ENCODE measurements at regions not wholly inside any gene's neighbourhood (a gene's known extent, or its start where the extent isn't known, plus 50 kb on each side); places are given as distances from the start of the nearest gene placed in this dataset.
"Not testable (repeated sequence)": the region's sequence is repeated elsewhere in the genome, so short reads cannot be mapped to it uniquely, and the experiment has no call there.

DNA sequence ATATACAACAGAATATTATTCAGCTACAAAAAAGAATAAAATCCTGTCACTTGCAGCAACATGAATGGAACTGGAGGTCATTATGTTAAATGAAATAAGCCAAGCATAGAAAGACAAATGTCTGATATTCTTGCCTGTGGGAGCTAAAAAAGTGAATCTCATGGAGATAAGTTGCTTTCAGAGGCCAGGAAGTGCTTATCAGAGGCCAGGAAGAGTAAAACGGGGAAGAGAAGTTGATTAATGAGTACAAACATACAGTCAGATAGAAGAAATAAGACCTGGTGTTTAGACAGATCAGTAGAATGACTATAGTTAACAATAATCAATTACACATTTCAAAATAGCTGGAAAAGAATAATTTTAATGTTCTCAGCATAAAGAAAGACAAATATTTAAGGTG is 54.4 kb upstream of the CPHXL start:
- DNase-seq, result no peak

DNA sequence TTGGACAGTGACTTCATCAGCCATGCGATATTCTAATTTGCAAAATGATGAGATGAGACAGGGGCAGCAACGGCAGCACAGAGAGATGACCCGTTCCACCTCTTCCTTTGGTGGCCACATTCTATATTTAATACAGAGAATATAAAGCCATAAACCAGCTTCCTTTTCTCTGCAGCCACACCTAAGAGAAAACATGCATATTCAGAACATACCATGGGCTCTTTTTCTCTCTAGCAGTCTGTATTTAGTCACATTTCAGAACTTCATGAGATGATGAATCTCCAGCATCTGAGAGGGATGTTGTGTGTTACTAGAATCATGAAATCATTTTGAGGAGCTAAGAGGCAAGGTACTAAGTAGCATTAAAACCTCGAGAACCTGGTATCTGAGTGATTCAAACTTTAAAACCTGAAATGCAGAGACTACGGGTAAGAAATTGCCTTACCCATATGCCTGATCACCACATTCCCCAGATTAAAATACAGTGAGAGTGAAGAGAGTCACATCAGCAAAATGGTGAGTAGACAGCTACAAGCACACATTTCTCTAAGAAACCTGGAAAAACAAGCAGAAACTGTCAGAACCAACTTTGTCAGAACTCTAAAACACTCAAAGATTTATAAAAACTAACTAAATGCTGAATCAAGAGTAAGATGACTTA is 55.5 kb upstream of the CPHXL start:
- DNase-seq, result no peak

DNA sequence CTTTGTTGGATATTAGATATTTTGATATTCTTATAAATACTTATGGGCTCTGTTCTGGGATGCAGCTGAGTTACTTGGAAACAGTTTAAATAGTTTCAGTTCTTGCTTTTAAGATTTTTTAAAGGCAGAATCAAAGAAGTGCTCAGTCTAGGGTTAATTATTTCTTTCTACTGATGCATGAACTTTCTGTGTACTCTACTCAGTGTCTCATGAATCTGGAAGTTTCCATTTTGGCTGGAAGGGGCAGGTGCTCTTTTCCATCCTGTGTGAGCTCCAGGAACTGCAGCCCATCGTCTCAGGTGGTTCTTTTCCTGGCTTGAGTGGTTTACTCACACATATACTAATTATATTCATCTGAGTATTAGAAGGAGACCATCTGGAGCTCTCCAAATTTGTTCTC is 61.1 kb upstream of the CPHXL start:
- no peak for DNase-seq

DNA sequence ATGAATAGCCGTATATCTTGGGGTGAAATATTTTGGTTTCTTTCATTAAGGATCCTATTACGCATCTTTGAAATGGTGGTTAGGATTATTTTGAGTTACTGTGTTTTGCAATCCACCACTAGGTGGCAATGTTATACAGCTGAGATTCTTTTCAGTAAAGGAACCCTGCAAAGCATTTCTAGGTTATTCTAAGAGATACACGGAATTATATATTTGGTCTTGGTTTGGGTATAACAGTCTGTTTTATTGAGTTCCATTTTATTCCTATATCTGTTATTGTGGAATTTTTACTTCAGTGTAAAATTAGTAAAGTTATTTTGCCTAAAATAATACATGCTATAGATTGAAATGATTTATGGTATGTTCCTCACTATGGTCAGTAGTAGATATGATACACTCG is 62.9 kb upstream of the CPHXL start:
- peak; percentile 60 for DNase-seq

DNA sequence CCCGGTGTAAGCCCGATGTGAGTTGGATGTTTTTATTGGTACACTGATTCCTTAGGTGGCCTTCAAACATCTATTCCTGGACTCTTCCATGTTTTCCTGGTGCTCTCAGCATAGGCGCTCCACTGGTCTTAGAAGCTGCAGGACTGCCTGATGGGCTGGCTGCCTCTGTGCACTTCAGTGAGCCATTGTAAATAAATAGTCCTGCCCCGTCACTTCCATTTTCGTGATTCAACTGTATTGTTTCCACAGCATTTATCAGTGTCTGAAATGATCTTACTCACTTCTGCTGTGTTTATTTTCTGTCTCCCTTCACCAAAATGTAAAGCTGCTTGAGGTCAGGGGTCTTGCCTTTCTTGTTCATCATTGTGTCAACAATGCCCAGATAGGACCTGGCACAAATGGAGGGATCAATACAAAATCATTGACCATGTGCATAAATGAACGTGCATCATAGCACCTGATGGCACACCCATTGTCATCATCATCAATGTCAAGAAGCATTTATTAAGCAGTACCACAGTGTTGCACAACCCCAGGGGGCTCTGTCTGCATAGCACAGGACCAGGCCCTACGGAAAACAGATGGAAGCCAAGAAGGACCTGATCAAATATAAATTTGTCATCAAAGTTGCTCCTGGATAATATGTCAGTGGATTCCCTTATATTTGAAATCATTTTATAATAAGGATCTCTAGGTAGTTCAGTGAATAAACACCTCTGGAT is 66.6 kb upstream of the CPHXL start:
- no peak for DNase-seq

DNA sequence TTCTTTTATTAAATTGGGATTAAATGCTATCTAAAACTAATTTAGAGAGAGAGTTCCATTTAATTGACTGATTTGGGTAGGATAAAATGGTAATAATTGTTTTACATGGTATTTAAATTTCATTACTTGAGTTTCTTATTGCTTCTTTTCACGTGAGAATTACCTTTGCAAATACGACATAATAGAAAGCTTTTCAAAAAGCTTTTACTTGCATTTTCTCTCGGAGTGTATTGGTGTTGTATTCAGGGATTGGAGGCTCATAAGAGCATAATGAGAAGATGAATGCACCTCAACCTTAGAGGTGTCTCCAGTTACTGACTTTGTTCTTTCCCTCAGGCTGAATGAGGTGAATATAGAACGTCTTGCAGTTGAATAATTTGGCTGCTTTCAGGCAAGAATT is 67.4 kb upstream of the CPHXL start:
- DNase-seq, result no peak

DNA sequence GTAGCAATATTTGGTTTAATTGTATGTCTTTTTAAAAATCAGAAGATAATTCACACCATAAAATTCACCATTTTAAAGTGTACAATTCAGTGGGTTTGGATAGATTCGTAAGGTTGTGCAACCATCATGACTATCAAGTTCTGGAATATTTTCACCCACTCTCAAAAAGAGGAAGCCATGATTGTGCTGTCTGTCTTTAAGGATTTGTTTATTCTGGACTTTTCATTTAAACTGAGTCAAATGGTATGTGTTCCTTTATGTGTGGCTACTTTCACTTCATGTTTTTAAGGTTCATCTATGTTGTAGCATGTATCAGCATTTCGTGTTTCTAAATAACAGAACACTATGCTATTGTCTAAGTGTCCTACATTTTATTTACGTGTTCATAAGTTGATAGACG is 68.1 kb upstream of the CPHXL start:
- no peak for DNase-seq

DNA sequence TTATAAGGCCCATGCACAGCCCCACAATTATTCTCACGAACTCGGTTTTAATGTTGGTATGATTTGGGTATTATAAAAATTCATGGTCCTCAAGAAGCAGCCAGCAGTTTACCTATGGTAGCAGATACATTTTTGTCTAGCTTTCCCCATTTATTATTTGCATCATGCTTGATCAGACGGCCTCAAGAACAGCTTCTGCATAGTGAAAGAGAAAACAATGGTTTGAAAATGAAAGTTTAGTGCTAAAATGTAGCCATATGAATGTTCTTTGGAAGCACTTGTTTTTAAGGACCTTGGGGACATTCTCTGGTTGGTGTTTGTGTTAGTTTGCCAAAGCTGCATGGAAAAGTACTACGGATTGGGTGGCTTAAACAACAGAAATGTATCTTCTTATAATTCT is 72.4 kb upstream of the CPHXL start:
- DNase-seq, result no peak

DNA sequence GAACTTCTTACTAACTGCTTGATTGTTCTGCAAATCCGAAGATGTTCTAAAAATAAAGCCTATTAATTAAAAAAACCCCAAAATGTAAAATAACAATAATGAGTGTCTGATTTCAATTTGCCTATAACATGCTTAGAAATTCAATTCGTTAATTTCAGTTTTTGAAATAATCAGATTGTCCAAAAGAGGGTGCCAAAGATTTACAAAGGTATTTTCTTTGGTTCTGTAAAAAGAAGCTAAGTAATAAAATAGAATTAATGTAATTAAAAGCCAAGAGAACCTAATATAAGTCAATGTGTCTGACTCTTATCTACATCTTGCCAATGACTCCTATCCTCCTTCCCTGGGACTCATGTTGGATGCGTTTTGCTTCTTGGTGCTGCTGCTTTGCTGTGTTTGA is 75.0 kb upstream of the CPHXL start:
- no peak for DNase-seq

DNA sequence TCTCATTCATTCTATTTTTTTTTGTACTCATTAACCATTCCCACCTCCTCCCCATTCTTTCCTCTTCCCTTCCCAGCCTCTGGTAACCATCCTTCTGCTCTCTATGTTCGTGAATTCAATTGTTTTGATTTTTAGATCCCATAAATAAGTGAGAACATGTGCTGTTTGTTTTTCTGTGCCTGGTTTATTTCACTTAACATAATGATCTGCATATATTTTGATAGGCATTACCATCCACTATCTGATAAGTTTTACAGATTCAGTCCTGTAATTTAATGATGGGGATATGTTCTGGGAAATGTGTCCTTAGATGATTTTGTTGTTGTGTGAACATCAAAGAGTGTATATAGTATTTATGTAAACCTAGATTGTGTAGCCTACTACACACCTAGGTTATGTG is 77.5 kb upstream of the CPHXL start:
- DNase-seq, result no peak

DNA sequence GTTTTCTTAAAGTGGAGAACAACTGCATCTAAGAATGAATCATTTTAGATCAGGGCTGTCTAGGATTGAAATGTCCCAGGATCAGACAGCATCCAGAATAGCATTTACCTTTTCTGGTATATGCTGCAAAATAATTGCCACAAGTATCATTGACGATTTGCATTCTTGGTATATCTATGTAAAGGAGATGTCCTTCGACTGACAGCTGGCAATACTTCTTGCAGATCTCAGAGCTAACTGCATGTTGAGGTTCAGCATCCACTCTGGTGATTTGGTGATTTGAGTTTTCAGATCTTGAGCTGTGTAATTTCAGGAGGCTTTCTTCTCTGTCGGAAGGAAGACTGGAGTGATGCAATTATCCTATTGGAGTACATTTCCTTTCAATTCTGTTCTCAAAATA is 78.1 kb upstream of the CPHXL start:
- no peak for DNase-seq

DNA sequence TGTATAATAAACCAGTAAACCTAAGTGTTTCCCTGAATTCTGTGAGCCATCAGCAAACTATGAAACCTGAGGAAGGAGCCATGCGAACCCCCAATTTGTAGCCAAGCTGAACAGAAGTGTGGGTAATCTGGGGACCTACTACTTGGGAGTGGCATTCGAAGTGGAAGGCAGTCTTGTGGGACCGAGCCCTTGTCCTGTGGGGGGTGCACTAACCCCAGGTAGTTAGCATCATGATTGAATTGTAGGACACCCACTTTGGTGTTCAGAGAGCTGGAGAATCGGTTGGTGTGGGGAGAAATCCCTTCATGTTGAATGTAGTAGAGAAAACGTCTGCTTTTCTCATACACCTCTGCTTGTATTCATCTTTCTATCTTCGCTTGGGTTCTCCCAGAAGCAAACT is 79.7 kb upstream of the CPHXL start:
- DNase-seq, result no peak

DNA sequence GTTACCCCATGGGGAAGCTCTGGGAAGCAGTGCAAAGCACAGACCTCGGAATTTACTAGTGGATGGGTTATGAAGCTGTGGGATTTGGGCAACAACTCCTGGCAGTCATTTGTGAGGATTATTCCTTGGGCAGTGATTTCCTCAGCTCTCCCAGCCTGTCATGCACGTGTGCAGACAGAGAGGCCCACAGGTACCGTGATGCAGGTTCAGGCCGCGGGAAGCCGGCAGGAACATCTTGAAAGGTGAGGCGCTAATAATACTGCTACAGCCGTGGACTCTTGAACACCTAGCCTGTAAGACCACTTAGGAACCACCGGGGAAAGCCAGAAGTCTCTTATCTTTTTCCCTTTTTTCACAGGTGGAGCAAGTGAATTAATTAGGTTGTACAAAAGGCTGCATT is 80.2 kb upstream of the CPHXL start:
- DNase-seq, result no peak

DNA sequence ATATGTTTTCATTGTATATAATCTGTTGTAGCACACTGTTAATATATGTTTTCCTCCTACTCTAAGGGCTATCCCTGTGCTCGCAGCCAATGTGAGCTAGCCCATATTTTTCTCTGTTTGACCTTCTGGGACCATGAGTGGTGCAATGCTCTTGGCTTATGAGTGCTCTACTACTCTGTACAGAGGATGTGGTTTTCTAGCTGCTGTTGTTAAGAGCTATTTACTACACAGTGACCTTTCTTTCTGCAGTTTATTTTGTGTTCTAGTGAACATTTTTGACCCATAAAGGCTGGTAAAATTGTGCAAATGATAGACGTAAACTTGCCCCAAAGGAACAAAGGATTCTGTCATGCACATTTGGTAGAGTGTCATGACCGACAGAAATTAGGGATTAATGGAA is 84.1 kb upstream of the CPHXL start:
- no peak for DNase-seq

DNA sequence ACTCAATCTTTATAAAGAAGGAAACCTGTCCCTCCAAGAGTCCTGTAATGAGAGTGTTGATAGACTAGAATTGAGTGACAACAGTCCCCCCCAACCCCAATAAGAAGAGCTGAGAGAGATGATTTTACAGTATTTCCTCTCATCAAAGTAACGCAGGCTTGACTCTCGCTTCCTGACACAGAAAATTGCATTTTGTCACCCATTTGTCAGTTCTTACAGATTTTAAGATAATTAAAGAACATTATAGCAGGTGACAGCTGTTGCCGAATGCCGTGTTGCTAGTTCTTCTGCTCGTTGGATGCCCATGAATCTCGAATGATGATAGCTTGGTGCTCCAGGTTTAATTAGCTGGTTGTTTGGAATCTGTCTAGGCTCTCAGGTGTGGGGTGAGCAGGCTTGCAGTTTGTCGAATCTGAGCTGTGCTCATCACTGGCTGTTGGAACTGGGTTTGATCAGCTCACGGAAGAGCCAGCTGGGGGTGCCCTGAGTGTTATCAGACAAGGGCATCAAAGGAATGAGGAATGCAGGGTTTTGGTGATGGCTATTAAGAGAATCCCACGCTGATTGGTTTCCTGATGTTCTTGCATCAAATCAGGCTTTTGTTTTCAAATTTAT is 84.8 kb upstream of the CPHXL start:
- no peak for DNase-seq

DNA sequence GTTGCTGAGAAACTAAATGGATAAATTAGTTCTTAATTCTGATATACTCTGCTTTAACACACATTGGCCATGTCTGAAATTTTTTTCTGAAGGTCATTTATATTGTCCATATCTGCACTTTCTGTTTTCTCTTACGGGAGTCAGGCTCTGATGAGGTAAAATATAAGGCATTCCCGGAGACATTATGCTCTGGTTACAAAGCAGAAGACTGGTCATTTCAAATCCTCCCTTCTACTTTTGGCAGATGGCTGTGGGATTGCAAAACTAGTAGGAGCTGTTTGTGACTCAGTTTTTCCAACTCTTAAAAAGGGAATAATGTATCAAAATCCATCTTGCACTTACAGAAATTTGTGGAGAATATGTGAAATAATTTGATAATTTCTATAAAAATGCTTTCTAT is 92.2 kb upstream of the CPHXL start:
- no peak for DNase-seq

DNA sequence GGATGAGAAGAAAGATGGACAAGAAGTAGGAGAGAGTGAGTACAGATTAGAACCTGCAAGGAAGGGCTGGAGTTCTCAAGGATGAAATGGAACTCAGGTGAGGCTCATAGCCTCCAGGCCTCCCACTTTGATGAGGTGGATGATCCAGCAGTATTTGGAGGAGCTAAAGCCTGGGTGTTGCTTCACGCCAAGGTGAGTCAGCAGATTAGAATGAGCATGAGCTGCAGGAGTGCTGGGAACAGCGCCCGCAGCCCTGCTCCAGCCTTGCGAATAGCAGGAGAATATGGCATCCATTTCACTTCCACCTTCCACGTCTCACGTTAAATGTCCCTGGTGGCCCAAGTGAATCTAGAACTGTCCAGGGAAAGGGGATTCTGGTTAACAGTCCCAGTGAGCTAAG is 94.4 kb upstream of the CPHXL start:
- no peak for DNase-seq

DNA sequence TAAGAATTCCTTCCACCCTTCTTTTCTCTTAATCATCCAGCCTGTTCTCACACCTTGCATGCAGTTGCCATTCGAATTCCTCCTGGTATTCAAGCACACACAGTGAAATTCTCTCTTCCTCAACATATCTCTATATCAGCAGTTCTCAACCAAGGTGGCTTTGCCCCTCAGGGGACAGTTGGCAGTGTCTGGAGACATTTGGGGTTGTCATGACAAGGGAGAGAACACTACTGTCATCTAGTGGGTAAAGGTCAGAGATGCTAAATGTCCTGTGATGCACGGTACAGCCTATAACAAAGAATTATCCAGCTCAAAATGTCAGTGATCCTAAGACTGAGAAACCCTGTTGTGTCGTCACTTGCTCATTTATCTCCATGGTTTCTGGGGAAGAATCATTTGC is 94.8 kb upstream of the CPHXL start:
- no peak for DNase-seq

DNA sequence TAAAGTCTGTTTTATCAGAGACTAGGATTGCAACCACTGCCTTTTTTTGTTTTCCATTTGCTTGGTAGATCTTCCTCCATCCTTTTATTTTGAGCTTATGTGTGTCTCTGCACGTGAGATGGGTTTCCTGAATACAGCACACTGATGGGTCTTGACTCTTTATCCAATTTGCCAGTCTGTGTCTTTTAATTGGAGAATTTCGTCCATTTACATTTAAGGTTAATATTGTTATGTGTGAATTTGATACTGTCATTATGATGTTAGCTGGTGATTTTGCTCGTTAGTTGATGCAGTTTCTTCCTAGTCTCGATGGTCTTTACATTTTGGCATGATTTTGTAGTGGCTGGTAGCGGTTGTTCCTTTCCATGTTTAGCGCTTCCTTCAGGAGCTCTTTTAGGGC is 99.5 kb upstream of the CPHXL start:
- DNase-seq, result not testable (repeated sequence)

DNA sequence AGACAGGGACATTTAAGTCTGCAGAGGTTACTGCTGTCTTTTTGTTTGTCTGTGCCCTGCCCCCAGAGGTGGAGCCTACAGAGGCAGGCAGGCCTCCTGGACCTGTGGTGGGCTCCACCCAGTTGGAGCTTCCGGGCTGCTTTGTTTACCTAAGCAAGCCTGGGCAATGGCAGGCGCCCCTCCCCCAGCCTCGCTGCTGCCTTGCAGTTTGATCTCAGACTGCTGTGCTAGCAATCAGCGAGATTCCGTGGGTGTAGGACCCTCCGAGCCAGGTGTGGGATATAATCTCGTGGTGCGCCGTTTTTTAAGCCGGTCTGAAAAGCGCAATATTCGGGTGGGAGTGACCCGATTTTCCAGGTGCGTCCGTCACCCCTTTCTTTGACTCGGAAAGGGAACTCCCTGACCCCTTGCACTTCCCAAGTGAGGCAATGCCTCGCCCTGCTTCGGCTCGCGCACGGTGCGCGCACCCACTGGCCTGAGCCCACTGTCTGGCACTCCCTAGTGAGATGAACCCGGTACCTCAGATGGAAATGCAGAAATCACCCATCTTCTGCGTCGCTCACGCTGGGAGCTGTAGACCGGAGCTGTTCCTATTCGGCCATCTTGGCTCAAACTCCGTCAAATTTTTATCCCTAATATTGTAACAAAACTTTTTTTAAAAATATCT is 101.2 kb upstream of the CPHXL start:
- not testable (repeated sequence) for DNase-seq

DNA sequence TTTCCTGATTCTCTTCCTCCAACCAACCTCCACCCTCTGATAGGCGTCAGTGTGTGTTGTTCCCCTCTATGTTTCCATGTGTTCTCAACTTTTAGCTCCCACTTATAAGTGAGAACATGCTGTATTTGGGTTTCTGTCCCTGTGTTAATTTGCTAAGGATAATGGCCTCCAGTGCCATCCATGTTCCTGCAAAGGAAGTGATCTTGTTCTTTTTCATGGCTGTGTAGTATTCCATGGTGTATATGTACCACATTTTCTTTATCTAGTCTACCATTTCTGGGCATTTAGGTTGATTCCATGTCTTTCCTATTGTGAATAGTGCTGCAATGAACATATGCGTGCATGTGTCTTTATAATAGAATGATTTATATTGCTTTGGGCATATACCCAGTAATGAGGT is 107.1 kb upstream of the CPHXL start:
- not testable (repeated sequence) for DNase-seq

DNA sequence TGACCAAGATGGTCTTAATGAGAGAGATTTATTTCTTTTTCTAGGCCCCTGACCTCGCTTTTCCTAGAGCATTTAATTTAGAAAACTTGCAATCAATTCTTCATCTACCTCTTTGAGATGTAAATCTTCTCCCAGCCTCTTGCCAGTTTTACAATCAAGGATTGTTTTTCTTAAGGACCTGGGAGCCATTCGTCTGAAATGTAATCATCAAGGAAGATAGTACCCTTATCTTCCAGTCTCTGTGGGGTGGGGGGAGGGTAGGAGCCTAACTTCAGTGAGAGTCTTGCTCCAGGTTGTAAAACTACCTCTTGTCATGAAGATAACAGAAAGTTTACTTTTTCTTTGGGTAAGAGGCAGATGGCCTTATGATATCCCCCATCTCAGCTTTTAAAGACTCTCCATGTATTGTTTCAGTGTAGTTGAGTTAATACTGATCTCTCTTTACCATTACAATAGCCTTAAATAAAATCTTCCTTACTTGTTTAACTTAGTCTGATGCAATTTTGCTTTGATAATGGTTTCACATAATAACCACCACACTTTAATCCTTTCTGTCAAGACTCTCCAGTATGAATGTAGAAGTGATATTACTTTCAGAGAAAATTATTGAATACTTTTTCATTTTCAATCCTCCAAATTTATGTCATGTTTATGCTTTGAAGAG is 110.2 kb upstream of the CPHXL start:
- no peak for DNase-seq

DNA sequence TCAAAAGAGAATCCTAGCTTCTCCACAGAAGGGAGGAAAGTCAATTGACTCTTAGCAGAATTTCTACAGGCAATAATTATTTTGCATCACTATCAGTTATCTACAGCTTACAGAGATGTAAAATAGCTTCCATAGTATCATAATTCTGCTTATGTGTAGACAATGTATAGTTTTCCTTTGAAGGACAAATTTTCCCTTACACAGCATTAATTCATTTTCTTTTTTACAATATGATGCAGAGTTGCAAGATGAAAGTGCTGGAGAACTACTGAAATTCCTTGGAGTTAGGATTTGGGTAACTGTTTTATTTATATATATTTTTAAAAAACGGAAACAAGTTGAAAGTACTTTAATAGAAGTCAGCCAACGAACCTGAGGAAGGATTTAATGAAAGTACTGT is 111.0 kb upstream of the CPHXL start:
- DNase-seq, result no peak

DNA sequence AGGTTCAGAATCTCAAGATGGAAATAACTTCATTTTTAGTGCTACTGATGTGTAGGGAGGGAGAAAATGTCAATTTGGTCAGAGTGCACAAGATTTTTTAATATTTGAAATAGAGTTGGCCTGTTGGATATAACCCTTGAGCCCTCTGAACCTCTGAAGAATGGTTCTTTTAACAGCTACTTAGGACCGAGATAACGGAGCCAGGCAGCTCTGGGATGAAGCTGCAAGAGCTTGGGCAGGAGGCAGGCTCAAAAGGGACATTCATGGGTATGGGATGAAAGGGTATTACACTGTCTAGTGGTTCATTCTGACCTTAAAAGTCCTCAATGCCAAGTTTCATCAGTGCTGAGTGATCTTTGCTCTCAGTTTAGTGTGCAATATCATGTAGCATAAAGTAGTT is 111.4 kb upstream of the CPHXL start:
- no peak for DNase-seq

All from DMS53 (cell line).